K562 (cell line): ENCODE measurements at regions not wholly inside any gene's neighbourhood (a gene's known extent, or its start where the extent isn't known, plus 50 kb on each side); places are given as distances from the start of the nearest gene placed in this dataset.

Experiments
- ATAC-seq: fragments of 200-7000 bp; cut with Tn5 transposase; 3 replicates; pipeline ENCODE4 v1.9.1; 2020; ENCODE audit warnings: moderate library complexity
- BruUV-seq: library from RNA; stranded (reverse); fragments of 400-500 nt; replicated peaks from 2 replicates; lab custom pipeline; 2021; lab: Mats Ljungman, UMichigan
- CTCF ChIA-PET: fragments of 300-600 bp; formaldehyde crosslinking; extraction: SDS; loops from one replicate; lab custom pipeline; 2021; ENCODE audit warnings: low intra/inter-chr PET ratio; lab: Yijun Ruan, JAX
- POLR2A ChIA-PET: fragments of 300-600, 350-650 bp; sonication (Branson Sonifier 250); formaldehyde crosslinking; extraction: SDS; loops from one replicate; lab custom pipeline; 2021; ENCODE audit warnings: antibody characterized with exemption, inconsistent platforms; lab: Yijun Ruan, JAX
- DNase-seq, 4 experiments: peaks; one replicate each; pipeline versions ENCODE4 v3.0.0 to v3.0.0-alpha.2; 2011 to 2018; ENCODE audit warnings: low spot score in 3 of 4, mixed read lengths in 3 of 4; ENCODE audit errors: extremely low read depth in 1 of 4
- FAIRE-seq: peaks from 2 replicates; lab custom pipeline; 2011; peaks lifted over from hg19 to GRCh38; lab: Jason Lieb, UNC
- H2AFZ ChIP-seq: 2 replicates; pipeline ENCODE4 v1.6.0; 2011; ENCODE audit warnings: low read depth, low read length, control low read depth, inconsistent platforms
- H3K27ac ChIP-seq: fragments of 200-600 bp; 3 replicates; pipeline ENCODE4 v1.8.0; 2011; ENCODE audit warnings: low read depth, mild to moderate bottlenecking, control low read depth, inconsistent platforms, low read length, moderate library complexity, mixed read lengths; ENCODE audit errors: extremely low read depth
- H3K27me3 ChIP-seq, 2 experiments: fragments of 300-600 bp in 1 of 2; 2 replicates in 1 of 2; 3 replicates in 1 of 2; pipeline versions ENCODE4 v1.6.0 to v1.8.0; 2011; ENCODE audit warnings: inconsistent platforms in 2 of 2, low read length in 2 of 2, mild to moderate bottlenecking in 1 of 2, mixed read lengths in 1 of 2, moderate library complexity in 1 of 2; ENCODE audit not compliant: control insufficient read depth in 2 of 2, insufficient read depth in 2 of 2
- H3K36me3 ChIP-seq: fragments of 300-600 bp; 3 replicates; pipeline ENCODE4 v1.8.0; 2011; ENCODE audit warnings: mild to moderate bottlenecking, low read length, inconsistent platforms; ENCODE audit not compliant: control insufficient read depth, insufficient read depth
- H3K4me1 ChIP-seq, 2 experiments: fragments of 200-600 bp in 1 of 2; replicated peaks in 1 of 2; 2 replicates in 1 of 2; 3 replicates in 1 of 2; pipeline versions ENCODE4 v1.5.1 to v1.8.0; 2011; ENCODE audit warnings: inconsistent platforms in 2 of 2, low read length in 2 of 2, mild to moderate bottlenecking in 1 of 2, mixed read lengths in 1 of 2, moderate library complexity in 1 of 2; ENCODE audit not compliant: control insufficient read depth in 2 of 2, insufficient read depth in 2 of 2
- H3K4me2 ChIP-seq: 2 replicates; pipeline ENCODE4 v1.6.1; 2011; ENCODE audit warnings: low read length, control low read depth, inconsistent platforms, mixed read lengths; ENCODE audit not compliant: insufficient read depth
- H3K4me3 ChIP-seq: fragments of 200-600 bp; sonication (generic), shearing (Covaris generic); 2 replicates; pipeline ENCODE4 v1.5.1; 2016; ENCODE audit warnings: control low read depth, inconsistent platforms
- H3K79me2 ChIP-seq: fragments of 200-600 bp; 3 replicates; pipeline ENCODE4 v1.8.0; 2011; ENCODE audit warnings: low read length, inconsistent platforms; ENCODE audit not compliant: control insufficient read depth, insufficient read depth
- H3K9ac ChIP-seq, 2 experiments: 2 replicates each; pipeline versions ENCODE4 v1.6.0 to v1.6.1; 2011; ENCODE audit warnings: low read depth in 2 of 2, low read length in 2 of 2, control low read depth in 1 of 2, inconsistent platforms in 1 of 2, mild to moderate bottlenecking in 1 of 2, mixed read lengths in 1 of 2; ENCODE audit not compliant: insufficient read depth in 1 of 2
- H3K9me1 ChIP-seq: one replicate; pipeline ENCODE4 v1.6.0; 2011; ENCODE audit warnings: inconsistent platforms, mild to moderate bottlenecking, low read length, moderate library complexity; ENCODE audit not compliant: control insufficient read depth, insufficient read depth
- H3K9me3 ChIP-seq: replicated peaks from 2 replicates; pipeline ENCODE4 v1.5.1; 2011; ENCODE audit warnings: low read depth, low read length, inconsistent platforms; ENCODE audit not compliant: control insufficient read depth, insufficient read depth
- H4K20me1 ChIP-seq: replicated peaks from 2 replicates; pipeline ENCODE4 v1.6.1; 2011; ENCODE audit warnings: low read length, inconsistent platforms, mixed read lengths; ENCODE audit not compliant: control insufficient read depth, insufficient read depth
- HMG20B ChIP-seq: fragments of 250-450 bp; sonication (Bioruptor Pico); IDR thresholded peaks from 2 replicates; pipeline ENCODE4 v1.5.0; 2021; ENCODE audit warnings: mild to moderate bottlenecking
- PRDM10 ChIP-seq: fragments of 450-650 bp; IDR thresholded peaks from 2 replicates; pipeline ENCODE4 v1.6.1; 2018; ENCODE audit not compliant: partially characterized antibody
- TCF3 ChIP-seq: sonication (generic); formaldehyde crosslinking; IDR thresholded peaks from 2 replicates; pipeline ENCODE4 v1.4.0; 2020; ENCODE audit warnings: mild to moderate bottlenecking, missing genetic modification reagents
- WGBS: fragments of 100-300 bp; shearing (Covaris generic); methylation state at CpG from one replicate; pipeline ENCODE4 v1.1.6; 2016; ENCODE audit warnings: low coverage, mixed read lengths; ENCODE audit not compliant: insufficient coverage; ENCODE audit errors: missing lambda C conversion rate; 5-methylcytosine and 5-hydroxymethylcytosine counted together
- in situ Hi-C: fragments of 300-500 bp; cut with MboI; formaldehyde crosslinking; loops from 4 replicates; pipeline ENCODE4 v1.15.0; 2018; ENCODE audit warnings: inconsistent platforms, mixed read lengths
- intact Hi-C: fragments of 100-400 bp; cut with micrococcal nuclease; formaldehyde crosslinking; loops from 2 replicates; pipeline ENCODE4 v1.14.2; 2022

DNA sequence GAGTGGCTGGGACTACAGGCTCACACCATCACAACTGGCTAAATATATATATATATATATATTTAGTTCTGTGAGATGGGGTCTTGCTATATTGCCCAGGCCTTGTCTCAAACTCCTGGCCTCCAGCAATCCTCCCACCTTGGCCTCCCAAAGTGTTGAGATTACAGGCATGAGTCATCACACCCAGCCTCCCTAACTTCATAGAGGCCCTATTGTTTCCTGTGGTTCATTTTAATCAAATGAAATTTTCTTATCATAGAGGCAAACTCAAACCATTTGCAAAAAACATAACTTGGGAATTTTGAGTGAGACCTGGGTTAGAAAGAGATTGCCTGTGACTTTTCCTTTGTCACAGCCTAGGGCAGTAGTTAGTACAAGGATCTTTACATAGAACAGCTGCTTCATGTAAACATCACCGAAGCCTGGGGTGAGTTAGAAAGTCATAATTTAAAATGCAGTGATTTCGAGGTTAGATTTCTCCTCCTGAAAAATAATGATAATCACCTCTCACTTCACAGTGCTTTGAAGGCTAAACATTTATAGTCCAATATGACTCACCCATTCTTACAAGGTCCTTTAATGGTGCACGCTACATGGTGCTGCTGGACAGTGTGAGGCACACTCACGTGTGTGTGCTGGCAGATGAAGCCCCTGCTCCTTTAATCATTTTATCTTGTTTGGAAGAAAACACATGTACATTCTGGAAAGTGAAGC is 188.9 kb downstream of the RHOU start:
- H3K4me2 ChIP-seq, result no peak overlapping the region
- DNase-seq, result no peak
- 0% methylated on average over 4 of the region's 4 CpGs for WGBS
- in situ Hi-C loops (no loop called here), intact Hi-C loops (no loop called here)
- no peak overlapping the region for H2AFZ ChIP-seq
- no peak overlapping the region for H3K9ac ChIP-seq
- no peaks in the 10 kb centered on the region for H3K79me2 ChIP-seq
- H3K27me3 ChIP-seq, result peaks cover 0 to 10% of the 10 kb centered on the region in 2 experiments; a peak in 3 of 5 replicates
- POLR2A ChIA-PET, result no interaction called here
- CTCF ChIA-PET, result no interaction called here
- H3K9me1 ChIP-seq, result no peaks in the 10 kb centered on the region
- no peak for FAIRE-seq
- no peak for TF ChIP-seq TCF3 (CRISPR knock-in tag)
- TF ChIP-seq HMG20B (CRISPR knock-in tag), result no peak
- TF ChIP-seq PRDM10, result no peak
- no peaks in the 10 kb centered on the region for H4K20me1 ChIP-seq
- no TSS peak for BruUV-seq
- H3K36me3 ChIP-seq, result no peaks in the 10 kb centered on the region
- H3K4me3 ChIP-seq, result no peak overlapping the region
- H3K27ac ChIP-seq, result no peak overlapping the region
- H3K4me1 ChIP-seq, result no peaks in the 10 kb centered on the region
- H3K9me3 ChIP-seq, result no peaks in the 10 kb centered on the region
- ATAC-seq, result no peak
